HG02885 (cell line): ENCODE measurements at regions not wholly inside any gene's neighbourhood (a gene's known extent, or its start where the extent isn't known, plus 50 kb on each side); places are given as distances from the start of the nearest gene placed in this dataset.

ENCODE experiments used
- ATAC-seq: cut with Tn5 transposase; IDR thresholded peaks from one replicate; pipeline ENCODE4 v1.9.1; 2021; ENCODE audit warnings: mild to moderate bottlenecking; ENCODE audit not compliant: unreplicated experiment, poor library complexity

GRCh38 chr7:136667584-136667983 is 200.9 kb upstream of the CHRM2 start:
- ATAC-seq, result no peak

DNA sequence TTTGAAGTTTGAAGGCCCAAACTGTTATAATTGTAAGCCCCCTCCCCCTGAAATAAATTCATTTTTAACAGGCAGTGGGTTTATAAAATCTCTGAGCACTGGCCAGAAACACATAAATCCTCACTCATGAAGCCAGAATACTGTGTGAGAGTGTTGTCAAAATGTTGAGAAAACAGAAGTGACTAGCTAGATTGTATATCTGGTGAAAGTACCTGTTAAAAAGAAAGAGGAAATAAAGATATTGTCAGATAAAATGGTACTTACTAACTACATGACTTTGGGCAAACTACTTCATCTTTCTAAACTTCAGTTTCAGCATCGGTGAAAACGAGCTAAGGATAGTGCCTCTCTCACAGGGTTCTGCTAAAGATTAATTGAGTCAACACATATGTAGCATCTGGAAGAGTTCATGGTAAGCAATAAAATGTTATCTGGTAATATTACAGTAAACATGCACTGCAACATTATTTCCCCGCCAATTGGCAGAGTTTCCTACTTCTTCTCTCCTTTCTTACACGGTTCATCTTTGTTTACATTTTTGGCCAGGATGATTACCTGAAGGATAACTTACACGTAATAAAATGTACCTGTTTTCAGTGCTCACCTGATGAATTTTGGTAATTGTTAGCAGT is 202.5 kb upstream of the CHRM2 start:
- ATAC-seq, result no peak

GRCh38 chr7:136664537-136664936 is 203.9 kb upstream of the CHRM2 start:
- no peak for ATAC-seq

DNA sequence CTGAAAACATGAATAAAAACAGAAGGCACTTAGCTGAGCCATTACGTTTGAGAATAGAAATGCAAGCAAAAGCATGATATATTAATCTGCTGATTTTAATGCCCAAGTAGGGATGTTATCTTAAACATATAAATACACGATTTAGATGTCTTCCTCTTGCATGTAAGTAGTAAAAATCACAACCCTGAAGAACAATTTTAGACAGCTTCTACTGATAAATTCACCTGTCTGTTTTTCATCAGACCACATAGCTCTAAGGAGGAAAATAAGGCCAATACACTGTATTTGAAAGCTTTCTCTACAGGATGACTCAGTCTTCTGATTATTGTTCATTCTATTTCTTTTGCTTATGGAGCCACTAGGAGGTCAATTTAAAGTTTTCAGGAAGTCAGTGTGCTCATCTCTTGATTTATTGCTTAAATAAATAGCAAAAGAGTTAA is 210.9 kb upstream of the CHRM2 start:
- ATAC-seq, result no peak

GRCh38 chr7:136656516-136656915 is 211.9 kb upstream of the CHRM2 start:
- no peak for ATAC-seq

GRCh38 chr7:136655414-136655813 is 213.0 kb upstream of the CHRM2 start:
- no peak for ATAC-seq

DNA sequence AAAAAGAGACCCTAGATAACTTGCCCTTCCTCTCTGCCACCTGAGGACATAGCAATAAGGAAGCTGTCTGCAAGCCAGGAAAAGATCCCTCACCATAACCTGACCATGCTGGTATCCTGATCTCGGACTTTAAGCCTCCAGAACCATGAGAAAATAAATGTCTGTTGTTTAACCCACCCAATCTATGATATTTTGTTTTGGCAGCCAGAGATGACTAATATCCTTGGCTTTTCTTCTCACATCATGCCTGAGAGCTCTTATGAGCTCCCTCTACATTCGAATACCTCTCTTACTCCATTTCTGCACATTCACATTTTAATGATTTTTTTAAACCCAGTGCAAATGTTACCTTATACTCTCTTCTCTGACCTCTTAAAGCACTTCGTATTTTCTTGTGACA is 214.0 kb upstream of the CHRM2 start:
- ATAC-seq, result no peak

GRCh38 chr7:136652635-136653370 is 215.6 kb upstream of the CHRM2 start:
- no peak for ATAC-seq

- no peak for ATAC-seq
Measured at GRCh38 chr7:136640977-136641376, 227.5 kb upstream of the CHRM2 start.

DNA sequence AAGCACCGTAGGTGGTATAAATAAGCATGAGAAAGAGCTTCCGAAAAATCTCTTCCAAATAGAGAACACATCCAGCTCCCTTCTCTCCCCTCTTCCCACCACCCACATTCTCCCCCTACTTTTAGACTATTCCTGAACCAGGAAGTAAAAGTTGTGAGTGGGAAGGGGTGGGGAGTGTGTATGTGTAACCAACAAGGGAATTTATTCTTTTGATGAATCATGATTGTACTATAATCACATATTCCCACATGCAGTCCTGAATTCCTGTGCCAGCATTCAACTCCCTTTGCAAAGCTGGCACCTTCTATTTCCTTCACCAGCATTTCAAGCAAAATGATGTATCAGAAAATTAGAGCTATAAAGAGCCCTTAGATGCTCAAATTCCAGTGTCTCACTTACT is 230.6 kb upstream of the CHRM2 start:
- ATAC-seq, result no peak

DNA sequence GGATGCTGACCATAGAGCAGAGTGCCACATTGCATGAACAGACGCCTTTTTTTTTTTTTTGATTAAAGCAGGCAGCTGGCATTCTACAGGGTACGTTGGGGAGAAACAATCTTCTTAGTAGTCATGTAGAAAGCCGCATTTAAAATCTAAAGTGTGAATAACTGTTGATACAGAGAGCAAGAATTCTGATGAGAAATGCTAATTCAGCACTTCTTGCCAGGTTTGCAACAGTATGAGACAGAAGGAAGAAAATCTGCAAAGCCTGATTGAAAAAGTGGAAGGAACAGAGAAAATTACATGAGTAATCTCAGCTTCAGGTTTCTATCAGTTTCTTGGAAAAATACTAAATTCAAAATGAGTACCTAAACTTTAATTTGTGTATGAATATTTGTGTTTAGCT is 232.7 kb upstream of the CHRM2 start:
- ATAC-seq, result no peak

GRCh38 chr7:136618818-136619217 is 249.6 kb upstream of the CHRM2 start:
- no peak for ATAC-seq

DNA sequence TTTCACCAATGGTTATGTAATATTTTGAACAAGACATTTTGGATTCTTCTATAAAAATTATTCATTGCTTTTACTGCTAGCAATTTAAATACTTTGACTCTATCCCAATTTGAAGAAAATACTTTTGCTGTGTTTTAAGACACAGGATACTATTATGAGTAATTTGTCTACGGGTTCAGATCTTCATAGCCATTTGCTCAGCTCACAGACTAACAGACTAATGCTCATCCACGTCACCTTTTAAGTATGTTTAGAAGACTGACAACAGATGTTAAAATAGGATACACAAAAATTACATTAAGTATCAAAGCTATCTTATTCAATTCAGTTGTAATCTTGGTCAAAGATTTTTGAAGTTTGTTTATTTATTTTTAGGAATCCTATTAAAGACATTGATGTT is 251.3 kb upstream of the CHRM2 start:
- no peak for ATAC-seq

DNA sequence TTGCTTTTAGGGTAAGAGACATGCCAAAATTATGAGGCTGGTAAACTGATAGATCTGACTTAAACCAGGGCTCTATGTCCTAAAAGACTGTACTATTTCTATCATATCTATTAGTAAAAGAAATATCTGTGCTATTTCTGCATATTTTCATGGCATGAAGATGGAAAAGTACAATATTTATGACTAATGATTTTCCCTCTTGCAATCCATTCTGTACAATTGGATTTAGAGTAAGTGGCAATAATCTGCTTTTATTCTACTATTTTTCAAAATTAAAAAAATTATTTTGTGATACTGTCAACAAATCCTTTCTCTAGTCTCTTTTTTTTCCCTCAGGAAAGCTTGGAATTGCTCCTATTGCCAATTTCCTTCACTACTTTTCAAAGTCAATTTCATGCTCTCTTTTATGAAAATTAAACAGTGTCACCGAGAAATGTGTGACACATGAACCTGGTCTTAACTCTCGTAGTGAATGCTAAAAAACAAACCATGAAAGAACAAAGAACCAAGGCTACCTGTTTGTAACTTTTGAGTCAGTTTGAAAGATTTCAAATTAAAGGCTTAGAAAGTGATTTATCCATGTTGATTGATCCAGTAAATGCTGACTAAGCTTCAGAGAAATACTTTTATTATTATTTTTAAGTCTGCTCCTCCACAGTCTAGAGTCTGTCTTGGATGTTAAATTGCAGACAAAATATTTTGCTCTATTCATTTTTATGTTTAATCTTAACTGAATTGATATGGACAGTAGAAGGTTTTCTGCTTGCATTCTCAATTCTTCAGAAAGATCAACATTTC is 262.7 kb upstream of the CHRM2 start:
- ATAC-seq, result no peak

DNA sequence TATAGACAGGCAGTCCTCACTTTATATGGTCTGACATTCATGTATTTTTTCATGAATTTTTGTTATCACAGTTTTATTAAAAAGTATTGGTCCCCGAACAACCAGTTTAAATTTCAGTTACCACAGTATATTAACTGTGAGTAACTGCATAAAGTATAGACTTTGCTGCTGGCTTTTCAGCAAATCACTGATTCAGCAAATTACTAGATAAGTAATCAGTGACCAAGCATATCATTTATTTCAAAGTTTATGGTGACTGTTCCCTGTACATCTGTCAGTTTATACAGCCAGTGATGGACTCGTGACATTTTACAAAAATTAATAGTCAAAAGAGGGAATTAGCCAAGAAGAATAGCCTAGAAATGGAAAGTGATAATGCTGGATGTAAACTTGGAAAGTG is 266.7 kb upstream of the CHRM2 start:
- ATAC-seq, result no peak

GRCh38 chr7:136600475-136600874 is 268.0 kb upstream of the CHRM2 start:
- no peak for ATAC-seq

DNA sequence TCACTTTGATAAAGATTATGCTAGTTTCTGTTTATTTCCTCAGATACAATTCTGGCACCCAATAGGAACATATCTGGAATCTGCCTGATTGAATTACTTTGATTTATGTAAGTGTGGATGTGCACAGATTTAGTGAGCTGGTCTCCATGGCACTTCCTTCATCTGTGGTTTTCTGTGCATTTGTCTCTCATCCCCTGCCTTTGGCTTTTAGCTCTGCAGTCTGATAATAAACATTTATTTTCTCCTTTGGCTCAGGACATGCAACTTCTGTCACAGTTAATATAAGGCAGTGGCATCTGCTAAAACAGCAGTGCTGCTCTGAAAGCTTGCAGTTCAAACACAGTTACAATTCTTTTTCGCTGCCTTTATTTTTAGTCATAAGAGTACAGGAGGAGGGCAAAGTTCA is 273.7 kb upstream of the CHRM2 start:
- no peak for ATAC-seq

DNA sequence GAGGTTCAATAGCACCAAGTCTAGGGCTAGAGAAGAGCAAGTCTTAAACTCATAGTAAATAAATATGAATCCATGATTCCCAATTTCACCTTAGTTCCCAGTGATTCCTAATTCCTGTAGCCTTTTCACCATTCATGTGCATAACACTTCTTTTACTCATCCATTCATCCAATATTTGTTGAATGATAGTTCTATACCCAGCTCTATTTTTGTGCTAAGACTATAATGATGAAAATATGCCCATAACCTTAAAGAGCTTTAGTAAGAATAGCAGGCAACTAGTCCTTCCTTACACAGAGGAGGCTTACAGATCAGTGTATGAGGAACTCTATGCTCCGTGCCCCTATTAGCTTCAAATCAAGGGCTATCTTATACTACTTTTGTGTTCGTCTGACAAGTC is 280.2 kb upstream of the CHRM2 start:
- ATAC-seq, result no peak

DNA sequence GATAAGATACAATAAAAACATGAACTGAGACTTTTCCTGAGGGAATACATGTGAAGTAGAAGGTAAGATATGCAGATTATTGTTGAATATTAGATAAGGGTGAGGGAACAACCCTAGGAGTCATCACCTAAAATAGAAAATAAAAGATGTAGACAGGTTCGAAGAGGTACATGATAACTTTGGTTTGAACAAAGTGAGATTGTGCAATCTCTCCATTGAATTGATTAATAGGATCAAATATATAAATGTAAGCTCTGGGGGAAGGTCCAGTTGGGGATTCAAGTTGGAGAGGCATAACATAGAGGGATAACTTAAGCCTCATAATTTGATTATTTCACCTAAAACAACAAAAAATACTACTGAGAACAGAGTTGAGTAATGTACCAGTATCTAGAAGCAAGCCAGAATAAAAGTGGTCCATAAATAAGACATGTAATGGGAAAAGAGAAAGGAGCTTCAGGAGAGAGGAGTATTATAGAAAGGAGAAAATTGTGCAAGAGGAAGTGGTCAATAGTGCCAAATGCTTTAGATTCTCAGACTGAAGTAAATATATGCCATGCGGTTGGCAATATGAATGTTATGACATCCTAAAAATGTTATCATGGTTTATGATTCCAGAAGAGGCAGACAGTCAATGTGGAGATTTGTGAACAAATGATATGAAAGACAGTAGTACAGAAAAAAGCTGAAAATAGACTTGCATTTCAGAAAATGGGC is 282.3 kb upstream of the CHRM2 start:
- ATAC-seq, result no peak

GRCh38 chr7:136566491-136566890 is 302.0 kb upstream of the CHRM2 start:
- ATAC-seq, result no peak

DNA sequence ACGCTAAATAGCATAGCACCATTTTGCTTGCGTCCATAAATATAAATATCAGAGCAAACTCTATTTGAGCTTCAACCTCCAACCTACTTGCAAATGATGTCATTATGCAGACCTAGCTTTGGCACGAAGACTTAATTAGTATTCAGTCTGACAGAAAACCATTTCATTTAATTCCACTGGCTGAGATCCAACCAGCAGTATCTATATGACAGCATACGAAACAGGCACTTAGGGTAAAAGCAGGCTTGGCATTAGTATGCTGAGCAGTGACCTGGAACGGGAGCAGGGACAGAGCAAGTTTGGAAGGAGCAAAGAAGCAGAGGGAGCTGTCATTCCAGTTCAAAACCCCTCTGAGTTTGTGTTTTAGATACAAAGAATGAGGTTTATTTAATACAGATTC is 312.5 kb upstream of the CHRM2 start:
- ATAC-seq, result no peak
